Mesendoderm (in vitro differentiated cells): ENCODE measurements at regions not wholly inside any gene's neighbourhood (a gene's known extent, or its start where the extent isn't known, plus 50 kb on each side); places are given as distances from the start of the nearest gene placed in this dataset.

ENCODE experiments used
- DNase-seq: peaks from one replicate; pipeline ENCODE4 v3.0.0; 2013
- H2AK5ac ChIP-seq: 2 replicates; pipeline ENCODE4 v1.6.1; 2013; ENCODE audit warnings: low read length, inconsistent platforms
- H2BK120ac ChIP-seq: 2 replicates; pipeline ENCODE4 v1.6.1; 2013; ENCODE audit warnings: low read depth, mild to moderate bottlenecking, low read length, moderate library complexity, mixed read lengths
- H2BK15ac ChIP-seq: replicated peaks from 2 replicates; pipeline ENCODE4 v1.6.1; 2013; ENCODE audit warnings: low read depth, mild to moderate bottlenecking, moderate library complexity
- H2BK5ac ChIP-seq: 2 replicates; pipeline ENCODE4 v1.6.1; 2013; ENCODE audit warnings: low read length, inconsistent platforms
- H3K18ac ChIP-seq: 2 replicates; pipeline ENCODE4 v1.6.1; 2013; ENCODE audit warnings: mild to moderate bottlenecking, low read length, mixed read lengths
- H3K23ac ChIP-seq: one replicate; pipeline ENCODE4 v1.6.1; 2013; ENCODE audit warnings: low read length
- H3K27ac ChIP-seq: 2 replicates; pipeline ENCODE4 v1.5.1; 2013; ENCODE audit warnings: low read depth, mild to moderate bottlenecking, inconsistent platforms, low read length, moderate library complexity
- H3K27me3 ChIP-seq: 2 replicates; pipeline ENCODE4 v1.6.1; 2013; ENCODE audit warnings: low read length, control low read depth, mild to moderate bottlenecking, inconsistent platforms; ENCODE audit not compliant: insufficient read depth, poor library complexity
- H3K36me3 ChIP-seq: 2 replicates; pipeline ENCODE4 v1.6.1; 2013; ENCODE audit warnings: low read length, inconsistent platforms; ENCODE audit not compliant: control insufficient read depth, insufficient read depth
- H3K4ac ChIP-seq: one replicate; pipeline ENCODE4 v1.6.1; 2013; ENCODE audit warnings: low read depth, mild to moderate bottlenecking, low read length, moderate library complexity
- H3K4me1 ChIP-seq: 2 replicates; pipeline ENCODE4 v1.6.1; 2013; ENCODE audit warnings: low read depth, low read length, inconsistent platforms; ENCODE audit not compliant: control insufficient read depth
- H3K4me2 ChIP-seq: 2 replicates; pipeline ENCODE4 v1.6.1; 2013; ENCODE audit warnings: low read length
- H3K4me3 ChIP-seq: 2 replicates; pipeline ENCODE4 v1.5.1; 2013; ENCODE audit warnings: mild to moderate bottlenecking, low read length
- H3K56ac ChIP-seq: one replicate; pipeline ENCODE4 v1.6.1; 2013; ENCODE audit warnings: low read length
- H3K79me1 ChIP-seq: 2 replicates; pipeline ENCODE4 v1.6.1; 2013; ENCODE audit warnings: low read length, inconsistent platforms
- H3K79me2 ChIP-seq: 2 replicates; pipeline ENCODE4 v1.6.1; 2013; ENCODE audit warnings: mild to moderate bottlenecking, low read length; ENCODE audit not compliant: control insufficient read depth, insufficient read depth
- H3K9ac ChIP-seq: 2 replicates; pipeline ENCODE4 v1.6.1; 2013; ENCODE audit warnings: low read length, inconsistent platforms
- H4K5ac ChIP-seq: one replicate; pipeline ENCODE4 v1.6.1; 2013; ENCODE audit warnings: low read length
- H4K8ac ChIP-seq: one replicate; pipeline ENCODE4 v1.6.1; 2013; ENCODE audit warnings: low read depth, mild to moderate bottlenecking, control low read depth, low read length, moderate library complexity
- WGBS: extraction: QIAGEN DNeasy Blood & Tissue Kit; methylation state at CpG from one replicate; pipeline ENCODE4 v1.1.7; 2013; ENCODE audit warnings: low lambda C conversion rate, missing lambda C conversion rate; ENCODE audit not compliant: insufficient coverage; ENCODE audit errors: extremely low coverage; 5-methylcytosine and 5-hydroxymethylcytosine counted together

- no peak overlapping the region for H2BK15ac ChIP-seq
- H3K79me1 ChIP-seq: no peaks in the 10 kb centered on the region
- H2BK120ac ChIP-seq: no peak overlapping the region
- no peak overlapping the region for H3K18ac ChIP-seq
- WGBS: no CpG with 5 or more reads among the region's 4 CpGs
- no peak overlapping the region for H3K27ac ChIP-seq
- no peak for DNase-seq
- H3K56ac ChIP-seq: no peak overlapping the region
- no peaks in the 10 kb centered on the region for H3K4me1 ChIP-seq
- H3K4me2 ChIP-seq: no peak overlapping the region
- H3K36me3 ChIP-seq: no peaks in the 10 kb centered on the region
- no peaks in the 10 kb centered on the region for H3K79me2 ChIP-seq
- no peak overlapping the region for H4K8ac ChIP-seq
- H3K27me3 ChIP-seq: no peaks in the 10 kb centered on the region
- H3K4me3 ChIP-seq: no peak overlapping the region
- no peak overlapping the region for H2BK5ac ChIP-seq
- H3K9ac ChIP-seq: no peak overlapping the region
- H2AK5ac ChIP-seq: no peak overlapping the region
- H4K5ac ChIP-seq: no peak overlapping the region
- no peak overlapping the region for H3K4ac ChIP-seq
- no peak overlapping the region for H3K23ac ChIP-seq
These were observed 89.9 kb upstream of the ADAMTS2 start for GRCh38 chr5:179435181-179435580.

GRCh38 chr5:179432547-179432946 is 87.3 kb upstream of the ADAMTS2 start:
- Histone ChIP-seq H3K27me3 (no peaks in the 10 kb centered on the region), H2BK120ac (no peak overlapping the region), H3K36me3 (no peaks in the 10 kb centered on the region), H2BK15ac (no peak overlapping the region), H3K4ac (no peak overlapping the region), H4K8ac (no peak overlapping the region), H3K79me1 (no peaks in the 10 kb centered on the region), H3K4me2 (no peak overlapping the region), H3K4me3 (no peak overlapping the region), H2BK5ac (no peak overlapping the region), H4K5ac (no peak overlapping the region), H3K18ac (no peak overlapping the region), H3K27ac (no peak overlapping the region), H3K4me1 (no peaks in the 10 kb centered on the region), H3K56ac (no peak overlapping the region), H2AK5ac (no peak overlapping the region), H3K23ac (no peak overlapping the region), H3K79me2 (no peaks in the 10 kb centered on the region), H3K9ac (no peak overlapping the region)
- no peak for DNase-seq
- no CpG with 5 or more reads among the region's 7 CpGs for WGBS

- H4K5ac ChIP-seq: no peak overlapping the region
- H2BK15ac ChIP-seq: no peak overlapping the region
- no peak overlapping the region for H3K4me2 ChIP-seq
- no peak for DNase-seq
- H2AK5ac ChIP-seq: no peak overlapping the region
- H4K8ac ChIP-seq: no peak overlapping the region
- H3K27ac ChIP-seq: no peak overlapping the region
- no CpG with 5 or more reads among the region's 6 CpGs for whole genome bisulfite sequencing
- H3K36me3 ChIP-seq: no peaks in the 10 kb centered on the region
- no peaks in the 10 kb centered on the region for H3K79me1 ChIP-seq
- H2BK5ac ChIP-seq: no peak overlapping the region
- H3K18ac ChIP-seq: no peak overlapping the region
- H3K27me3 ChIP-seq: no peaks in the 10 kb centered on the region
- no peak overlapping the region for H3K4me3 ChIP-seq
- no peak overlapping the region for H2BK120ac ChIP-seq
- H3K4me1 ChIP-seq: no peaks in the 10 kb centered on the region
- no peaks in the 10 kb centered on the region for H3K79me2 ChIP-seq
- H3K9ac ChIP-seq: no peak overlapping the region
- H3K23ac ChIP-seq: no peak overlapping the region
- no peak overlapping the region for H3K56ac ChIP-seq
- no peak overlapping the region for H3K4ac ChIP-seq
These were observed 86.1 kb upstream of the ADAMTS2 start for GRCh38 chr5:179431221-179431824.

- DNase-seq: no peak
- H3K4me1 ChIP-seq: no peaks in the 10 kb centered on the region
- H3K36me3 ChIP-seq: no peaks in the 10 kb centered on the region
- H2BK120ac ChIP-seq: no peak overlapping the region
- H2BK5ac ChIP-seq: no peak overlapping the region
- no peaks in the 10 kb centered on the region for H3K79me1 ChIP-seq
- no peak overlapping the region for H3K23ac ChIP-seq
- H3K4me3 ChIP-seq: no peak overlapping the region
- no peak overlapping the region for H3K27ac ChIP-seq
- H2AK5ac ChIP-seq: no peak overlapping the region
- H3K9ac ChIP-seq: no peak overlapping the region
- H3K18ac ChIP-seq: no peak overlapping the region
- no peaks in the 10 kb centered on the region for H3K27me3 ChIP-seq
- no peaks in the 10 kb centered on the region for H3K79me2 ChIP-seq
- H4K5ac ChIP-seq: no peak overlapping the region
- H3K4ac ChIP-seq: no peak overlapping the region
- WGBS: no CpG with 5 or more reads among the region's 22 CpGs
- no peak overlapping the region for H4K8ac ChIP-seq
- no peak overlapping the region for H2BK15ac ChIP-seq
- H3K56ac ChIP-seq: no peak overlapping the region
- H3K4me2 ChIP-seq: no peak overlapping the region
These were observed 85.2 kb upstream of the ADAMTS2 start for GRCh38 chr5:179430193-179431175.

- no peak overlapping the region for H4K5ac ChIP-seq
- H3K4ac ChIP-seq: no peak overlapping the region
- no peak overlapping the region for H3K23ac ChIP-seq
- no peak overlapping the region for H3K18ac ChIP-seq
- H3K27me3 ChIP-seq: no peaks in the 10 kb centered on the region
- H3K79me2 ChIP-seq: no peaks in the 10 kb centered on the region
- H2AK5ac ChIP-seq: no peak overlapping the region
- no peak overlapping the region for H2BK15ac ChIP-seq
- no peak overlapping the region for H2BK120ac ChIP-seq
- no peaks in the 10 kb centered on the region for H3K4me1 ChIP-seq
- no peak overlapping the region for H3K56ac ChIP-seq
- no peak overlapping the region for H3K27ac ChIP-seq
- no CpG with 5 or more reads among the region's 21 CpGs for WGBS
- no peak overlapping the region for H3K9ac ChIP-seq
- H3K36me3 ChIP-seq: no peaks in the 10 kb centered on the region
- DNase-seq: no peak
- H3K4me3 ChIP-seq: no peak overlapping the region
- no peak overlapping the region for H4K8ac ChIP-seq
- no peaks in the 10 kb centered on the region for H3K79me1 ChIP-seq
- H3K4me2 ChIP-seq: no peak overlapping the region
- H2BK5ac ChIP-seq: no peak overlapping the region
These were observed 82.4 kb upstream of the ADAMTS2 start for GRCh38 chr5:179427676-179428056.
